Fibroblast of lung (primary cell): ENCODE measurements at regions not wholly inside any gene's neighbourhood (a gene's known extent, or its start where the extent isn't known, plus 50 kb on each side); places are given as distances from the start of the nearest gene placed in this dataset.

ENCODE experiments used
- CTCF ChIP-seq, 2 donors: IDR thresholded peaks in 1 of 2; conservative IDR thresholded peaks in 1 of 2; 1 replicate in 1 of 2; 2 replicates in 1 of 2; pipeline ENCODE4 v1.5.1; 2011 to 2012; ENCODE audit warnings: low read length in 2 of 2, control low read depth in 1 of 2, inconsistent platforms in 1 of 2, low read depth in 1 of 2, mild to moderate bottlenecking in 1 of 2
- EZH2 ChIP-seq: IDR thresholded peaks from 2 replicates; pipeline ENCODE4 v1.5.1; 2012; ENCODE audit warnings: low read length, control low read depth, mild to moderate bottlenecking; ENCODE audit errors: missing control alignments

GRCh38 chr16:85234310-85235204, 122.3 kb upstream of the CIBAR2 start:
- peak in 1 of 2 donors; percentile 20 for TF ChIP-seq CTCF (conservative IDR thresholded peaks at IDR 0.05 in 1 of 2, IDR thresholded peaks at IDR 0.05 in 1 of 2; ENCODE audit: low read depth in 1 of 2, low read length in 2 of 2)
- no peak for TF ChIP-seq EZH2
